Endothelial cell of umbilical vein (primary cell): ENCODE measurements at regions not wholly inside any gene's neighbourhood (a gene's known extent, or its start where the extent isn't known, plus 50 kb on each side); places are given as distances from the start of the nearest gene placed in this dataset.

Experiments
- BruUV-seq: library from RNA; stranded (reverse); fragments of 400-500 nt; replicated peaks from 2 replicates; lab custom pipeline; 2021; lab: Mats Ljungman, UMichigan
- CTCF ChIA-PET: fragments of 300-600, 350-600 bp; sonication (Branson Sonifier 250); formaldehyde crosslinking; loops from one replicate; lab custom pipeline; 2021; ENCODE audit warnings: antibody characterized with exemption, inconsistent platforms; lab: Charles Lee
- POLR2A ChIA-PET: fragments of 300-600, 350-600 bp; sonication (Branson Sonifier 250); formaldehyde crosslinking; loops from one replicate; lab custom pipeline; 2021; ENCODE audit warnings: antibody characterized with exemption, inconsistent platforms; lab: Charles Lee
- DNase-seq: peaks from one replicate; pipeline ENCODE4 v3.0.0-alpha.2; 2011; ENCODE audit warnings: low read depth, low spot score
- FAIRE-seq: peaks from 2 replicates; lab custom pipeline; 2011; peaks lifted over from hg19 to GRCh38; lab: Jason Lieb, UNC
- H2AFZ ChIP-seq: 2 replicates; pipeline ENCODE4 v1.6.0; 2012; ENCODE audit warnings: low read depth, low read length, control low read depth, inconsistent platforms
- H3K27ac ChIP-seq: 2 replicates; pipeline ENCODE4 v1.5.1; 2011; ENCODE audit warnings: low read depth, mild to moderate bottlenecking, control low read depth, low read length, moderate library complexity; ENCODE audit not compliant: insufficient read depth
- H3K27me3 ChIP-seq, 2 experiments: 2 replicates each; pipeline versions ENCODE4 v1.6.0 to v1.6.1; 2011; ENCODE audit warnings: low read length in 2 of 2, mixed read lengths in 1 of 2; ENCODE audit not compliant: control insufficient read depth in 2 of 2, insufficient read depth in 2 of 2
- H3K36me3 ChIP-seq, 2 experiments: 2 replicates in 1 of 2; 3 replicates in 1 of 2; pipeline ENCODE4 v1.5.1; 2011; ENCODE audit warnings: low read length in 2 of 2, mild to moderate bottlenecking in 1 of 2, moderate library complexity in 1 of 2; ENCODE audit not compliant: control insufficient read depth in 2 of 2, insufficient read depth in 2 of 2; ENCODE audit errors: extremely low read depth in 1 of 2
- H3K4me1 ChIP-seq: 3 replicates; pipeline ENCODE4 v1.5.1; 2011; ENCODE audit warnings: mild to moderate bottlenecking, low read length; ENCODE audit not compliant: control insufficient read depth, insufficient read depth; ENCODE audit errors: extremely low read depth
- H3K4me2 ChIP-seq: 2 replicates; pipeline ENCODE4 v1.6.1; 2011; ENCODE audit warnings: low read length, control low read depth, mixed read lengths; ENCODE audit not compliant: insufficient read depth
- H3K4me3 ChIP-seq, 3 experiments: fragments of 200-600 bp in 1 of 3; sonication (generic), shearing (Covaris generic) in 1 of 3; replicated peaks in 1 of 3; 2 replicates each; pipeline ENCODE4 v1.5.1; 2011 to 2016; ENCODE audit warnings: control low read depth in 3 of 3, low read length in 3 of 3, mild to moderate bottlenecking in 2 of 3, inconsistent platforms in 1 of 3, low read depth in 1 of 3, moderate library complexity in 1 of 3; ENCODE audit not compliant: insufficient read depth in 1 of 3
- H3K79me2 ChIP-seq: 2 replicates; pipeline ENCODE4 v1.6.0; 2012; ENCODE audit warnings: low read length, inconsistent platforms; ENCODE audit not compliant: control insufficient read depth, insufficient read depth
- H3K9ac ChIP-seq: replicated peaks from 2 replicates; pipeline ENCODE3; 2011; ENCODE audit warnings: low read length, control low read depth; ENCODE audit not compliant: insufficient read depth; ENCODE audit errors: extremely low read depth
- H3K9me1 ChIP-seq: replicated peaks from 3 replicates; pipeline ENCODE4 v1.6.0; 2011; ENCODE audit warnings: mild to moderate bottlenecking, low read length; ENCODE audit not compliant: control insufficient read depth, insufficient read depth; ENCODE audit errors: extremely low read depth
- H3K9me3 ChIP-seq: replicated peaks from 2 replicates; pipeline ENCODE4 v1.5.1; 2012; ENCODE audit warnings: low read length, inconsistent platforms; ENCODE audit not compliant: control insufficient read depth, insufficient read depth
- H4K20me1 ChIP-seq: replicated peaks from 2 replicates; pipeline ENCODE3; 2011; ENCODE audit warnings: mild to moderate bottlenecking, low read length; ENCODE audit not compliant: control insufficient read depth, insufficient read depth; ENCODE audit errors: extremely low read depth
- CTCF ChIP-seq, 2 donors: IDR thresholded peaks; 1 replicate in 1 of 2; 2 replicates in 1 of 2; pipeline ENCODE4 v1.5.1; 2011; ENCODE audit warnings: low read length in 2 of 2, mild to moderate bottlenecking in 2 of 2, moderate library complexity in 2 of 2, control low read depth in 1 of 2, inconsistent platforms in 1 of 2, low read depth in 1 of 2; ENCODE audit not compliant: insufficient read depth in 1 of 2; ENCODE audit errors: extremely low read depth in 1 of 2
- EZH2 ChIP-seq: IDR thresholded peaks from 2 replicates; pipeline ENCODE4 v1.6.1; 2012; ENCODE audit warnings: borderline replicate concordance, low read depth, mild to moderate bottlenecking, moderate library complexity, low read length, inconsistent platforms; ENCODE audit not compliant: severe bottlenecking
- FOS ChIP-seq: IDR thresholded peaks from 2 replicates; pipeline ENCODE4 v1.6.1; 2011; ENCODE audit warnings: mild to moderate bottlenecking, low read length, moderate library complexity, borderline replicate concordance; ENCODE audit not compliant: insufficient read depth
- GATA2 ChIP-seq: IDR thresholded peaks from 2 replicates; pipeline ENCODE4 v1.7.0; 2011; ENCODE audit warnings: low read depth, mild to moderate bottlenecking, moderate library complexity, mixed read lengths, low read length; ENCODE audit not compliant: insufficient read length, insufficient read depth
- JUN ChIP-seq: IDR thresholded peaks from 2 replicates; pipeline ENCODE4 v1.6.1; 2011; ENCODE audit warnings: borderline replicate concordance, low read depth; ENCODE audit not compliant: insufficient read length, insufficient read depth
- MAX ChIP-seq: IDR thresholded peaks from 2 replicates; pipeline ENCODE4 v1.6.1; 2011; ENCODE audit not compliant: insufficient read depth, insufficient read length
- MYC ChIP-seq: IDR thresholded peaks from one replicate; pipeline ENCODE4 v1.6.1; 2011; ENCODE audit warnings: mild to moderate bottlenecking, low read depth, low read length
- POLR2A ChIP-seq: IDR thresholded peaks from 2 replicates; pipeline ENCODE4 v1.6.1; 2012; ENCODE audit warnings: low read depth, mild to moderate bottlenecking, control low read depth, low read length
- POLR2AphosphoS5 ChIP-seq: IDR thresholded peaks from 2 replicates; pipeline ENCODE4 v1.6.1; 2012; ENCODE audit warnings: low read depth, mild to moderate bottlenecking, control low read depth, low read length, moderate library complexity; ENCODE audit not compliant: insufficient read depth
- dilution Hi-C: fragments of 300-500 bp; cut with MboI; formaldehyde crosslinking; loops from one replicate; pipeline ENCODE4 v1.15.0; 2019; ENCODE audit warnings: low sequenced_read_pairs; ENCODE audit not compliant: extremely low pct_ligation_motif_present
- intact Hi-C: fragments of 100-400 bp; cut with micrococcal nuclease; formaldehyde crosslinking; loops from one replicate; pipeline ENCODE4 v1.10.0; 2022

GRCh38 chr3:117217355-117217754 lies 507.8 kb downstream of the TUSC7 start:
- dilution Hi-C loops = no loop called here
- H4K20me1 ChIP-seq = no peaks in the 10 kb centered on the region
- H3K79me2 ChIP-seq = no peaks in the 10 kb centered on the region
- ChIA-PET POLR2A (no interaction called here), CTCF (interaction anchor here (2.5 kb wide), 1 partner anchor 16 kb away, joined by 6 read pairs; no protein-coding TSS in a partner anchor)
- FAIRE-seq (no peak), DNase-seq (no peak)
- H3K4me1 ChIP-seq = no peaks in the 10 kb centered on the region
- no peak overlapping the region for H3K4me2 ChIP-seq
- H3K4me3 ChIP-seq = no peak overlapping the region
- BruUV-seq = no TSS peak
- no peaks in the 10 kb centered on the region for H3K27me3 ChIP-seq
- H3K36me3 ChIP-seq = no peaks in the 10 kb centered on the region
- intact Hi-C loops = no loop called here
- TF ChIP-seq EZH2 = no peak
- no peak for TF ChIP-seq FOS
- no peak for TF ChIP-seq CTCF (IDR thresholded peaks at IDR 0.05; ENCODE audit: extremely low read depth in 1 of 2, insufficient read depth in 1 of 2, low read depth in 1 of 2, low read length in 2 of 2)
- TF ChIP-seq POLR2AphosphoS5 = no peak
- TF ChIP-seq JUN = no peak
- no peak for TF ChIP-seq MAX
- TF ChIP-seq POLR2A = no peak
- TF ChIP-seq GATA2 = no peak
- no peak for TF ChIP-seq MYC
- no peaks in the 10 kb centered on the region for H3K9me3 ChIP-seq
- no peak overlapping the region for H2AFZ ChIP-seq
- H3K9me1 ChIP-seq = no peaks in the 10 kb centered on the region
- no peak overlapping the region for H3K27ac ChIP-seq
- H3K9ac ChIP-seq = no peak overlapping the region
